ENCODE measurements at regions not wholly inside any gene's neighbourhood (a gene's known extent, or its start where the extent isn't known, plus 50 kb on each side); places are given as distances from the start of the nearest gene placed in this dataset.
A peak's percentile ranks its signal among the peaks of the same experiment; 100 is the strongest.

DNA sequence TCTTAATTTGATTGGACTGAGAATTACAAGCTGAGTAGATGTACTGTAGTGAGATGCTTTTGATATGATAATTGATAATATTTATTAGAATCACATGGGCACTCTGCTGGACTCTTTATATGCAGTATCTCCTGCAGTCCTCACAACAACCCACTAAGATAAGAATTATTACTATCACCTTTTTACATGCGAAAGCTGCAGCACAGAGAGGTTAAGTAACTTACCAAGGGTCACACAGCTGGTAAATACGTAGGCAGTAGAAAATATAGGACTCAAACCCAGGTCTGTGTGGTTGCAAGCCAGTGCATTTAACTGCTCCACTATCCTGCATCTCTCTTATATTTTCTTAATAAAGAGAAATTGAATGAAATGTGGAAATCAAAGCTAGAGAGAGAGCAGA, 392.8 kb upstream of the RORA start:
- Mint-ChIP-seq H3K9me3 (ENCODE audit: low read depth, unreplicated experiment) (peaks cover 6% of the 10 kb centered on the region), H3K27ac (ENCODE audit: unreplicated experiment) (no peak overlapping the region), H3K36me3 (ENCODE audit: insufficient read depth, unreplicated experiment) (no peaks in the 10 kb centered on the region), H3K27me3 (ENCODE audit: unreplicated experiment) (peaks cover 38% of the 10 kb centered on the region), H3K4me1 (ENCODE audit: low read depth, unreplicated experiment) (no peaks in the 10 kb centered on the region), H3K4me3 (ENCODE audit: low read depth, unreplicated experiment) (no peak overlapping the region)
- CTCF ChIA-PET: interaction anchor here (2.3 kb wide), 1 partner anchor 212 kb away, joined by 11 read pairs; no protein-coding TSS in a partner anchor
- DNase-seq: no peak
- TF ChIP-seq, protein P1, sequence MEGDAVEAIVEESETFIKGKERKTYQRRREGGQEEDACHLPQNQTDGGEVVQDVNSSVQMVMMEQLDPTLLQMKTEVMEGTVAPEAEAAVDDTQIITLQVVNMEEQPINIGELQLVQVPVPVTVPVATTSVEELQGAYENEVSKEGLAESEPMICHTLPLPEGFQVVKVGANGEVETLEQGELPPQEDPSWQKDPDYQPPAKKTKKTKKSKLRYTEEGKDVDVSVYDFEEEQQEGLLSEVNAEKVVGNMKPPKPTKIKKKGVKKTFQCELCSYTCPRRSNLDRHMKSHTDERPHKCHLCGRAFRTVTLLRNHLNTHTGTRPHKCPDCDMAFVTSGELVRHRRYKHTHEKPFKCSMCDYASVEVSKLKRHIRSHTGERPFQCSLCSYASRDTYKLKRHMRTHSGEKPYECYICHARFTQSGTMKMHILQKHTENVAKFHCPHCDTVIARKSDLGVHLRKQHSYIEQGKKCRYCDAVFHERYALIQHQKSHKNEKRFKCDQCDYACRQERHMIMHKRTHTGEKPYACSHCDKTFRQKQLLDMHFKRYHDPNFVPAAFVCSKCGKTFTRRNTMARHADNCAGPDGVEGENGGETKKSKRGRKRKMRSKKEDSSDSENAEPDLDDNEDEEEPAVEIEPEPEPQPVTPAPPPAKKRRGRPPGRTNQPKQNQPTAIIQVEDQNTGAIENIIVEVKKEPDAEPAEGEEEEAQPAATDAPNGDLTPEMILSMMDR (IDR thresholded peaks at IDR 0.05; ENCODE audit: unreplicated experiment): no peak
- intact Hi-C loops (cut with micrococcal nuclease; ENCODE audit: unreplicated experiment): loop anchor here (1.0 kb wide), 1 partner anchor 455 kb away; no protein-coding TSS in a partner anchor
- no TSS peak for BruUV-seq (replicated peaks)

- intact Hi-C loops (cut with micrococcal nuclease; ENCODE audit: unreplicated experiment): loop anchor here (1.0 kb wide), 1 partner anchor 454 kb away; no protein-coding TSS in a partner anchor
- H3K4me3 Mint-ChIP-seq (ENCODE audit: low read depth, unreplicated experiment): no peak overlapping the region
Observed at GRCh38 chr15:61621146-61621545, 392.0 kb upstream of the RORA start.

GRCh38 chr15:61620151-61620550, 391.0 kb upstream of the RORA start:
- Mint-ChIP-seq H3K27me3 (ENCODE audit: unreplicated experiment) (peaks cover 42% of the 10 kb centered on the region), H3K27ac (ENCODE audit: unreplicated experiment) (no peak overlapping the region), H3K9me3 (ENCODE audit: low read depth, unreplicated experiment) (peaks cover 9% of the 10 kb centered on the region), H3K4me3 (ENCODE audit: low read depth, unreplicated experiment) (no peak overlapping the region), H3K4me1 (ENCODE audit: low read depth, unreplicated experiment) (no peaks in the 10 kb centered on the region), H3K36me3 (ENCODE audit: insufficient read depth, unreplicated experiment) (no peaks in the 10 kb centered on the region)
- DNase-seq: no peak
- TF ChIP-seq, protein P1 (IDR thresholded peaks at IDR 0.05; ENCODE audit: unreplicated experiment): no peak
- CTCF ChIA-PET: interaction anchor here (0.5 to 2.3 kb wide), 2 partner anchors 149 to 214 kb away, joined by 3 to 11 read pairs; no protein-coding TSS in a partner anchor
- intact Hi-C loops (cut with micrococcal nuclease; ENCODE audit: unreplicated experiment): no loop called here
- BruUV-seq (replicated peaks): no TSS peak

More at GRCh38 chr15:61621146-61621545, 392.0 kb upstream of the RORA start:
- Mint-ChIP-seq H3K9me3 (ENCODE audit: low read depth, unreplicated experiment) (peaks cover 6% of the 10 kb centered on the region), H3K27ac (ENCODE audit: unreplicated experiment) (no peak overlapping the region), H3K4me1 (ENCODE audit: low read depth, unreplicated experiment) (no peaks in the 10 kb centered on the region), H3K36me3 (ENCODE audit: insufficient read depth, unreplicated experiment) (no peaks in the 10 kb centered on the region), H3K27me3 (ENCODE audit: unreplicated experiment) (peaks cover 35% of the 10 kb centered on the region)
- BruUV-seq (replicated peaks): no TSS peak
- TF ChIP-seq, protein P1 (IDR thresholded peaks at IDR 0.05; ENCODE audit: unreplicated experiment): peak; percentile 26
- CTCF ChIA-PET: interaction anchor here (0.9 to 2.3 kb wide), 2 partner anchors 30 to 213 kb away, joined by 3 to 11 read pairs; no protein-coding TSS in a partner anchor
- peak; percentile 40 for DNase-seq

DNA sequence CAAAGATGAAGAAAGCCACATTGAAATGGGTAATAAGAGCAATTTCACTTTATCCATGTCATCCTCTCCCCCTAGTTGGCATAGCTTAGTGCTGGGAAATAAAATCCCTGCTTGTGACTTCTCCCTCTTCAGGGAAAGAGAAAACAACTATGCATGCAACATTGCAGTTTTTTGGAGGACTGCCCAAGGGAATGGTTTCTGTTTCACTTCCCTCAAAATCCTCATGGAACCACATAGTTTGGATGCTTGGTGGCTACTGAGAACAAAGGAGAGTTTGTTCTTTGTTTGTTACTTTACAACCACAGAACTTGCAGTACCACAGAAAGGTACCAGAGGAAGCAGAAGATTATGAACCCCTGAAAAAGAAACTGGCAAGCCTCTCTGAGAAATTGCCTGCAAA, 384.6 kb upstream of the RORA start:
- no peak for DNase-seq
- intact Hi-C loops (cut with micrococcal nuclease; ENCODE audit: unreplicated experiment): no loop called here
- no peaks in the 10 kb centered on the region for H3K36me3 Mint-ChIP-seq (ENCODE audit: insufficient read depth, unreplicated experiment)
- no TSS peak for BruUV-seq (replicated peaks)
- no peaks in the 10 kb centered on the region for H3K4me1 Mint-ChIP-seq (ENCODE audit: low read depth, unreplicated experiment)
- TF ChIP-seq, protein P1 (IDR thresholded peaks at IDR 0.05; ENCODE audit: unreplicated experiment): no peak
- CTCF ChIA-PET: no interaction called here
- H3K4me3 Mint-ChIP-seq (ENCODE audit: low read depth, unreplicated experiment): no peak overlapping the region
- H3K9me3 Mint-ChIP-seq (ENCODE audit: low read depth, unreplicated experiment): peaks cover 13% of the 10 kb centered on the region
- no peak overlapping the region for H3K27ac Mint-ChIP-seq (ENCODE audit: unreplicated experiment)
- peaks cover 61% of the 10 kb centered on the region for H3K27me3 Mint-ChIP-seq (ENCODE audit: unreplicated experiment)

Measured in Calu3 (cell line).